Cardiac fibroblast (primary cell): ENCODE measurements at regions not wholly inside any gene's neighbourhood (a gene's known extent, or its start where the extent isn't known, plus 50 kb on each side); places are given as distances from the start of the nearest gene placed in this dataset.
"Not testable (repeated sequence)": the region's sequence is repeated elsewhere in the genome, so short reads cannot be mapped to it uniquely, and the experiment has no call there.

Experiments used
- DNase-seq, 2 donors: peaks; one replicate each; pipeline versions ENCODE4 v3.0.0 to v3.0.0-alpha.2; 2010; ENCODE audit warnings: low read depth in 2 of 2
- H3K4me3 ChIP-seq, 2 donors: replicated peaks in 1 of 2; 1 replicate in 1 of 2; 2 replicates in 1 of 2; pipeline ENCODE4 v1.5.1; 2011; ENCODE audit warnings: low read depth in 2 of 2, low read length in 2 of 2, mild to moderate bottlenecking in 2 of 2, moderate library complexity in 1 of 2
- TF ChIP-seq, protein P1 (sequence below): IDR thresholded peaks from one replicate; pipeline ENCODE4 v1.5.1; 2011; ENCODE audit warnings: low read depth, mild to moderate bottlenecking, low read length, inconsistent platforms

DNA sequence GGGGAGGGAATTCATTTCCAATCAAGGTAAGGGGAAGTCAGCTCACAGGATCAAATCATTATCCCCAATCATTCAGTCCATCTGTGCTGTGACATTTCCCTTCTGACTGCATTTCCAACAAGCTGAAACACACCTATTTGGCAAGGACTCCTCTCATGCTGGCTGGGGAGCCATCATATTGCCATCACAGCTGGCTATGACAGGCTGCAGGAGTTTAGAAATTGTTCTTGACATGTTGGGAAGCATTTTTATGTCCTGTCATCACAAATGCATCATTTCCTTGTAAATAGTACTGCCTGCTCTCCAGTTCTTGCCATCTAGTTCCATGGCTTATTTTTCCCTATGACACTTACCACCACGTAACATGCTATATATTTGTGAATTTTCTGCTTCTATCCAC is 113.9 kb upstream of the TMEM170B start:
- TF ChIP-seq, protein P1, sequence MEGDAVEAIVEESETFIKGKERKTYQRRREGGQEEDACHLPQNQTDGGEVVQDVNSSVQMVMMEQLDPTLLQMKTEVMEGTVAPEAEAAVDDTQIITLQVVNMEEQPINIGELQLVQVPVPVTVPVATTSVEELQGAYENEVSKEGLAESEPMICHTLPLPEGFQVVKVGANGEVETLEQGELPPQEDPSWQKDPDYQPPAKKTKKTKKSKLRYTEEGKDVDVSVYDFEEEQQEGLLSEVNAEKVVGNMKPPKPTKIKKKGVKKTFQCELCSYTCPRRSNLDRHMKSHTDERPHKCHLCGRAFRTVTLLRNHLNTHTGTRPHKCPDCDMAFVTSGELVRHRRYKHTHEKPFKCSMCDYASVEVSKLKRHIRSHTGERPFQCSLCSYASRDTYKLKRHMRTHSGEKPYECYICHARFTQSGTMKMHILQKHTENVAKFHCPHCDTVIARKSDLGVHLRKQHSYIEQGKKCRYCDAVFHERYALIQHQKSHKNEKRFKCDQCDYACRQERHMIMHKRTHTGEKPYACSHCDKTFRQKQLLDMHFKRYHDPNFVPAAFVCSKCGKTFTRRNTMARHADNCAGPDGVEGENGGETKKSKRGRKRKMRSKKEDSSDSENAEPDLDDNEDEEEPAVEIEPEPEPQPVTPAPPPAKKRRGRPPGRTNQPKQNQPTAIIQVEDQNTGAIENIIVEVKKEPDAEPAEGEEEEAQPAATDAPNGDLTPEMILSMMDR, result no peak
- DNase-seq, result no peak
- H3K4me3 ChIP-seq, result no peak overlapping the region

DNA sequence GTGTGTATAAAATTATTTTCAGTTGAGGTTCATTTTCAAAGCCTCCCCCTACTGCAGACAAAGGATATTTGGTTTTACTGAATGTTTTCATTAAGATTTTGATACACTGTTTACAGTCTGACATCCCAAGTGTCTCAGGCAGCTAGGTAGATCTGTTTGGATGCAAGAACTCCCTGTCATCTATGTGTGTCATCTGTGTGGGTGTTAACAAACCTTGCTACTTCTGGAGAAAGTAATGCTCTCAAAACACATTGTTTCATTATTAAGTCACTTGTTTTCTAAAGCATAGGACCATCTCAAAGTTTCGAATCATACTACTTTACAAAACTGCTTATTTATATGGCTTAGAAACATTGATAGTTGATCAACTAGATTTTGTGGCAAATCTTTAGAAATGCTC is 114.5 kb upstream of the TMEM170B start:
- peak in 1 of 2 donors; percentile 71 for DNase-seq
- no peak overlapping the region for H3K4me3 ChIP-seq
- TF ChIP-seq, protein P1, result no peak

DNA sequence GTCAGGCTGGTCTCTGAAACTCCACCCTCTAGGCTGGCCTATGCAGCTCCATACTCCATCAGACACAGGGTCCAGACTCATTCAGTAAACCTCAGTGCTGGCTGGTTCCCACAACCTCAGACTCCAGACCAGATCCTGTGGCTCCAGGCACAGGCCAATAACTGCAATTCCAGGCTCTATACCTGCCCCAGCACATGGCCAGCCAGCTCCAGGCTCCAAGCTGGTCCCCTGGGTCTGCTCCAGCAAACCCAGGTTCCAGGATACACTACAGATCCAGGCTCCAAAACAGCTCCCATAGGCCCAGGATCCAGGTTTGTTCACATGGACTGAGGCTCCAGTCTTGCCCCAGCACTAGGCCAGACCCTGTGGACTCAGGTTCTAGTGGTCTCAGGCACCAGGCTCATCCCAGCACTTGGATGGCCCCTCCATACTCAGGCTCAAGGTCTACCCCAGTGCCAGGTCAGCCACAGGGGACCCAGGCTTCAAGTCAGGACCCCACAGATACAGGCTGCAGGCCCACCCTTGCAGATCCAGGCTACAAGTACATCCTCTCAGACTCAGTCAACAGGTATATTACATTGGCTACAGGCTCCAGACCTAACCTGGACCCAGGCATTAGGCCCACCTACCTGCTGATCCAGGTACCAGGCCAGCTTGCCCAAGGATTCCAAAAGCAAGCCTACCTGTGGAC is 117.6 kb upstream of the TMEM170B start:
- TF ChIP-seq, protein P1, result no peak
- H3K4me3 ChIP-seq, result no peak overlapping the region
- no peak for DNase-seq

DNA sequence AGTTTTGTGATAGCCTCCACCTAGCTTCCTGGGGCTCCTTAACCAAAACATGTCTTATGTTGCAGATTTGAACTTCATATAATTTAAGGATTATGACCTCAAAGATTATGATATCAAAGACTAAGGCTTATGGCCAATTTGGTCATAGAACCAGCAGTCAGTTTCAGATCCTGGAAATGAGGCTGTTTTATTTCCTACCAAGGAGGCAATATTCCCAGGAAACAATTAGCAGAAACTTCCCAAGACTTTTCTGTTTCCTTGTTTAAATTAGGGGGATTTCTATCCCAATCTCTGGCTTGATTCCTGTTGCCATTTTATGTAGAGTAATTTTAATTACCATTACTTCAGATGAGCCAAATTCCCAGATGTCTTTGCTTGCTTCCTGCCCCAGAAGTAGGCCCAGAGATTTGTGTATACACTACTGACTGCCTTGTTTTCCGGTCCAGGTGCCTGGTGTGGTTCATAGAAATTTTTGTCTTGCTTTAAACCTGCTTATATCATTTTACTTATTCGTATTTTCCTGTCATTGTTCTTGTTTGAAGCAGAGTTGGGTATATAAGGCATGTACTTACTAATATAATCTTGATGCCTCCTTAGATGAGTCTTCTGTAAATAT is 119.2 kb upstream of the TMEM170B start:
- TF ChIP-seq, protein P1, result no peak
- no peak overlapping the region for H3K4me3 ChIP-seq
- no peak for DNase-seq

DNA sequence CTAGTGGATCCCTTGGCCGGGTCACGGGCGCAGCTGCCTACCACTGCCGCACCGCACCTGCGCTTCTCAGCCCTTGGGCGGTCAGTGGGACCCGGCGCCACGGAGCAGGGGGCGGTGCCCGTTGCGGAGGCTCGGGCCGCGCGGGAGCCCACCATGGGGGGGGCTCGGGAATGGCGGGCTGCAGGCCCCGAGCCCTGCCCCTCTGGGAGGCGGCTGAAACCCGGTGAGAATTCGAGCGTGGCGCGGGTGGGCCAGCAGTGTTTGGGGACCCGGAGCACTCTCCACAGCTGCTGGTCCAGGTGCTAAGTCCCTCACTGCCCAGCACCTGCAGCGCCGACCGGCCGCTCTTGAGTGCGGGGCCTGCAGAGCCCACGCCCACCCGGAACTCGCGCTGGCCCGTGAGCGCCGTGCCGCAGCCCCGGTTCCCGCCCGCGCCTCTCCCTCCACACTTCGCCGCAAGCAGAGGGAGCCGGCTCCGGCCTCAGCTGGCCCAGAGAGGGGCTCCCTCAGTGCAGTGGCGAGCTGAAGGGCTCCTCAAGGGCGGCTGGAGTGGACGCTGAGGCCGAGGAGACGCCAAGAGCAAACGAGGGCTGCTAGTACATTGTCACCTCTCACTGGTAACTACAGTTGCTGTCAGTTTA is 120.5 kb upstream of the TMEM170B start:
- TF ChIP-seq, protein P1, result no peak
- H3K4me3 ChIP-seq, result no peak overlapping the region
- DNase-seq, result no peak

DNA sequence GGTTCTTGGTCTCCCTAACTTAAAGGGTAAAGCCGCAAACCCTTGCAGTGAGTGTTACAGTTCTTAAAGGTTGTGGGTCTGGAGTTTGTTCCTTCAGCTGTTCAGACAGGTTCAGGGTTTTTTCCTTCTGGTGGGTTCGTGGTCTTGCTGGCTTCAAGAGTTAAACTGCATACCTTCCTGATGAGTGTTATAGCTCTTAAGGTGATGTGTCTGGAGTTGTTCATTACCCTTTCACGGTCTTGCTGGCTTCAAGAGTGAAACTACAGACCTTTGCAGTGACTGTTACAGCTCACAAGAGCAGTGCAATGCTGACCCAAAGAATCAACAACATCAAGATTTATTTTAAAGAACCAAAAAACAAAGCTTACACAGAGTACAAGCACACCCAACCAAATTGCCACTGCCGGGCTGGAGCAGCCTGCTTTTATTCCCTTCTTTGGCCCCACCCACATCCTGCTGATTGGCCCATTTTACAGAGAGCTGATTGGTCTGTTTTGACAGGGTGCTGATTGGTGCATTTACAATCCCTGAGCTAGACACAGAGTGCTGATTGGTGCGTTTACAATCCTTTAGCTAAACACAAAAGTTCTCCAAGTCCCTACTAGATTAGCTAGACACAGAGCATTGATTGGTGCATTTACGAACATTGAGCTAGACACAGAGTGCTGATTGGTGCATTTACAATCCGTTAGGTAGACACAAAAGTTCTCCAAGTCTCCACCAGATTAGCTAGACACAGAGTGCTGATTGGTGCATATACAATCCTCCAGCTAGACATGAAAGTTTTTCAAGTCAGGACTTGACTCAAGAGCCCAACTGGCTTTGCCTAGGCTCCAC is 121.2 kb upstream of the TMEM170B start:
- H3K4me3 ChIP-seq, result not testable (repeated sequence)

DNA sequence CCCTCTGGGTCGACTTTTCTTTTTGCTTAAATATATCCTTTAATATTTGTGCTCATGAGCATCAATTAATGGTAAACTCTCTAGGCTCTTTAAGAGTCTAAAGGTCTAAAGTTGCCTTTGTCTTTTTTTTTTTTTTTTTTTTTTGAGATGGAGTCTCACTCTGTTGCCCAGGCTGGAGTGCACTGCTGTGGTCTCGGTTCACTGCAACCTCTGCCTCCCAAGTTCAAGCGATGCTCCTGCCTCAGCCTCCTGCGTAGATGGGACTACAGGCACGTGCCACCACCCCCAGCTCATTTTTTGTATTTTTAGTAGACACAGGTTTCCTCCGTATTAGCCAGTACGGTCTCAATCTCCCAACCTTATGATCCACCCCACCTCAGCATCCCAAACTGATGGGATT is 122.0 kb upstream of the TMEM170B start:
- DNase-seq, result no peak
- H3K4me3 ChIP-seq, result no peak overlapping the region
- TF ChIP-seq, protein P1, result no peak

More for the DNA sequence above, 121.2 kb upstream of the TMEM170B start:
- not testable (repeated sequence) for DNase-seq
